GM12892 (cell line): ENCODE measurements at regions not wholly inside any gene's neighbourhood (a gene's known extent, or its start where the extent isn't known, plus 50 kb on each side); places are given as distances from the start of the nearest gene placed in this dataset.

ENCODE experiments used
- POLR2A ChIP-seq: IDR thresholded peaks from 2 replicates; pipeline ENCODE4 v1.6.1; 2011; ENCODE audit warnings: low read depth, low read length, control low read depth
- POLR2AphosphoS5 ChIP-seq: IDR thresholded peaks from 2 replicates; pipeline ENCODE4 v1.6.1; 2011; ENCODE audit warnings: low read depth, low read length, control low read depth

- TF ChIP-seq POLR2AphosphoS5 (no peak), POLR2A (no peak)
Measured at GRCh38 chrX:111008126-111008525, 87.9 kb upstream of the PAK3 start.
